GM12864 (cell line): ENCODE measurements at regions not wholly inside any gene's neighbourhood (a gene's known extent, or its start where the extent isn't known, plus 50 kb on each side); places are given as distances from the start of the nearest gene placed in this dataset.

ENCODE experiments used
- DNase-seq: peaks from one replicate; pipeline ENCODE4 v3.0.0-alpha.2; 2011; ENCODE audit warnings: low read depth
- H3K4me3 ChIP-seq: 2 replicates; pipeline ENCODE4 v1.5.1; 2011; ENCODE audit warnings: mild to moderate bottlenecking, low read depth, low read length, control low read depth
- TF ChIP-seq, protein P1 (sequence below): IDR thresholded peaks from 2 replicates; pipeline ENCODE4 v1.5.1; 2011; ENCODE audit warnings: low read depth, mild to moderate bottlenecking, moderate library complexity, low read length, control low read depth, inconsistent platforms; ENCODE audit errors: missing control alignments

DNA sequence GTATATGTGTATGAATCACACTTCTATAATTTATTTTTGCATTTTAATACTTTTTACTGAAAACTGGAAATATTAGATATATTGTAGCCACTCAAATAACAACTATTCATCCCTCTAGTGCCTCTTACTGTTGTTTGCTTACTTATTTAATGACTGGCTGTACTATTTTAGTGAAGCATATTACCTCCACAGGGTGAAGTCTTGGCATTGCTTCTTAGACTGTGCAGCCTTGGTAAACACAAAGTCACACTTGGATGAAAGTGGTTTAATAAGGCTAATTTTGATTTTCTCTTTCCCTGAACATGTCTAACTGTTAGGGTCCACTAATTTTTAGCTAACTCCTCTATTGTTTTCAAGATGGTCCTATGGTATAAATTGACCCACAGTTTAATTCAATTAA, 1043.2 kb upstream of the ADGRB3 start:
- DNase-seq = no peak
- TF ChIP-seq, protein P1, sequence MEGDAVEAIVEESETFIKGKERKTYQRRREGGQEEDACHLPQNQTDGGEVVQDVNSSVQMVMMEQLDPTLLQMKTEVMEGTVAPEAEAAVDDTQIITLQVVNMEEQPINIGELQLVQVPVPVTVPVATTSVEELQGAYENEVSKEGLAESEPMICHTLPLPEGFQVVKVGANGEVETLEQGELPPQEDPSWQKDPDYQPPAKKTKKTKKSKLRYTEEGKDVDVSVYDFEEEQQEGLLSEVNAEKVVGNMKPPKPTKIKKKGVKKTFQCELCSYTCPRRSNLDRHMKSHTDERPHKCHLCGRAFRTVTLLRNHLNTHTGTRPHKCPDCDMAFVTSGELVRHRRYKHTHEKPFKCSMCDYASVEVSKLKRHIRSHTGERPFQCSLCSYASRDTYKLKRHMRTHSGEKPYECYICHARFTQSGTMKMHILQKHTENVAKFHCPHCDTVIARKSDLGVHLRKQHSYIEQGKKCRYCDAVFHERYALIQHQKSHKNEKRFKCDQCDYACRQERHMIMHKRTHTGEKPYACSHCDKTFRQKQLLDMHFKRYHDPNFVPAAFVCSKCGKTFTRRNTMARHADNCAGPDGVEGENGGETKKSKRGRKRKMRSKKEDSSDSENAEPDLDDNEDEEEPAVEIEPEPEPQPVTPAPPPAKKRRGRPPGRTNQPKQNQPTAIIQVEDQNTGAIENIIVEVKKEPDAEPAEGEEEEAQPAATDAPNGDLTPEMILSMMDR = no peak
- no peak overlapping the region for H3K4me3 ChIP-seq

- TF ChIP-seq, protein P1 = no peak
- H3K4me3 ChIP-seq = no peak overlapping the region
- DNase-seq = no peak
Observed at GRCh38 chr6:67567842-67568241, 1067.2 kb upstream of the ADGRB3 start.

- TF ChIP-seq, protein P1 = no peak
- H3K4me3 ChIP-seq = no peak overlapping the region
- DNase-seq = no peak
Observed at GRCh38 chr6:67563671-67564070, 1071.4 kb upstream of the ADGRB3 start.

DNA sequence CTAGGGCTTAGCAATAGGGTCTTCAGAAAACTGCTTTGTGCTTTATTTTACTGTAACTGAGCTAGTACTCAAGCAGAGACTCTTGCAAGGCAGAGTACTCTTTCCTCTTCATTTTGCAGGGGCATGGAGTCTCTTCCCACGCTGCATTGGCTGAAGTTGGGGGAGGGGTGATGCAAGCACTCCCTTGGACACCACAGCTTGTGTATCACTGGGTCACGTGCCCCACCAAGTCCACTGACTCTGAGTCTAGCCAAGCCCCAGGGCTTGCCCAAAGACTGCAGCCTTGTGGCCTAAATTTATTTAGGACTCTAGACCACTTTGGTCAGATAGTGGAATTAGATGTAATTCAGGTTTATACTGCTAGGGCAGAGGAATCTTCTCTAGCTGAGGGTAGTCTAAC, 1075.0 kb upstream of the ADGRB3 start:
- no peak for DNase-seq

GRCh38 chr6:67558985-67559384, 1076.1 kb upstream of the ADGRB3 start:
- H3K4me3 ChIP-seq = no peak overlapping the region
- TF ChIP-seq, protein P1 = no peak
- no peak for DNase-seq

More for the DNA sequence above, 1075.0 kb upstream of the ADGRB3 start:
- TF ChIP-seq, protein P1 = no peak
- no peak overlapping the region for H3K4me3 ChIP-seq

- TF ChIP-seq, protein P1 = no peak
- H3K4me3 ChIP-seq = no peak overlapping the region
- no peak for DNase-seq
Observed at GRCh38 chr6:67544851-67545452, 1090.1 kb upstream of the ADGRB3 start.

GRCh38 chr6:67541586-67541985, 1093.5 kb upstream of the ADGRB3 start:
- H3K4me3 ChIP-seq = no peak overlapping the region
- TF ChIP-seq, protein P1 = no peak
- no peak for DNase-seq
